ENCODE measurements at regions not wholly inside any gene's neighbourhood (a gene's known extent, or its start where the extent isn't known, plus 50 kb on each side); places are given as distances from the start of the nearest gene placed in this dataset.

GRCh38 chr6:95496769-95497426 is 80.4 kb upstream of the MANEA start:
- no peak overlapping the region for H3K27ac ChIP-seq (ENCODE audit: low read depth)
- Mint-ChIP-seq H3K4me1 (peaks cover 2% of the 10 kb centered on the region; the same call in 1 of the 3 replicates), H3K4me3 (no peak overlapping the region), H3K27ac (no peak overlapping the region), H3K9me3 (peaks cover 10% of the 10 kb centered on the region; the same call in 2 of the 3 replicates), H3K36me3 (ENCODE audit: low read depth) (peaks cover 7% of the 10 kb centered on the region; the same call in 2 of the 3 replicates), H3K27me3 (ENCODE audit: insufficient read depth, low read depth, poor library complexity) (no peaks in the 10 kb centered on the region)
- no peaks in the 10 kb centered on the region for H3K79me2 ChIP-seq (replicated peaks; ENCODE audit: insufficient read depth)
- H3K27me3 ChIP-seq (ENCODE audit: insufficient read depth) = no peaks in the 10 kb centered on the region
- H3K4me2 ChIP-seq = no peak overlapping the region
- H3K4me1 ChIP-seq (ENCODE audit: insufficient read depth) = no peaks in the 10 kb centered on the region
- no peak for DNase-seq (ENCODE audit: low spot score)
- H3K4me3 ChIP-seq = no peak overlapping the region
- no peak overlapping the region for H2AFZ ChIP-seq
- TF ChIP-seq, protein P1, sequence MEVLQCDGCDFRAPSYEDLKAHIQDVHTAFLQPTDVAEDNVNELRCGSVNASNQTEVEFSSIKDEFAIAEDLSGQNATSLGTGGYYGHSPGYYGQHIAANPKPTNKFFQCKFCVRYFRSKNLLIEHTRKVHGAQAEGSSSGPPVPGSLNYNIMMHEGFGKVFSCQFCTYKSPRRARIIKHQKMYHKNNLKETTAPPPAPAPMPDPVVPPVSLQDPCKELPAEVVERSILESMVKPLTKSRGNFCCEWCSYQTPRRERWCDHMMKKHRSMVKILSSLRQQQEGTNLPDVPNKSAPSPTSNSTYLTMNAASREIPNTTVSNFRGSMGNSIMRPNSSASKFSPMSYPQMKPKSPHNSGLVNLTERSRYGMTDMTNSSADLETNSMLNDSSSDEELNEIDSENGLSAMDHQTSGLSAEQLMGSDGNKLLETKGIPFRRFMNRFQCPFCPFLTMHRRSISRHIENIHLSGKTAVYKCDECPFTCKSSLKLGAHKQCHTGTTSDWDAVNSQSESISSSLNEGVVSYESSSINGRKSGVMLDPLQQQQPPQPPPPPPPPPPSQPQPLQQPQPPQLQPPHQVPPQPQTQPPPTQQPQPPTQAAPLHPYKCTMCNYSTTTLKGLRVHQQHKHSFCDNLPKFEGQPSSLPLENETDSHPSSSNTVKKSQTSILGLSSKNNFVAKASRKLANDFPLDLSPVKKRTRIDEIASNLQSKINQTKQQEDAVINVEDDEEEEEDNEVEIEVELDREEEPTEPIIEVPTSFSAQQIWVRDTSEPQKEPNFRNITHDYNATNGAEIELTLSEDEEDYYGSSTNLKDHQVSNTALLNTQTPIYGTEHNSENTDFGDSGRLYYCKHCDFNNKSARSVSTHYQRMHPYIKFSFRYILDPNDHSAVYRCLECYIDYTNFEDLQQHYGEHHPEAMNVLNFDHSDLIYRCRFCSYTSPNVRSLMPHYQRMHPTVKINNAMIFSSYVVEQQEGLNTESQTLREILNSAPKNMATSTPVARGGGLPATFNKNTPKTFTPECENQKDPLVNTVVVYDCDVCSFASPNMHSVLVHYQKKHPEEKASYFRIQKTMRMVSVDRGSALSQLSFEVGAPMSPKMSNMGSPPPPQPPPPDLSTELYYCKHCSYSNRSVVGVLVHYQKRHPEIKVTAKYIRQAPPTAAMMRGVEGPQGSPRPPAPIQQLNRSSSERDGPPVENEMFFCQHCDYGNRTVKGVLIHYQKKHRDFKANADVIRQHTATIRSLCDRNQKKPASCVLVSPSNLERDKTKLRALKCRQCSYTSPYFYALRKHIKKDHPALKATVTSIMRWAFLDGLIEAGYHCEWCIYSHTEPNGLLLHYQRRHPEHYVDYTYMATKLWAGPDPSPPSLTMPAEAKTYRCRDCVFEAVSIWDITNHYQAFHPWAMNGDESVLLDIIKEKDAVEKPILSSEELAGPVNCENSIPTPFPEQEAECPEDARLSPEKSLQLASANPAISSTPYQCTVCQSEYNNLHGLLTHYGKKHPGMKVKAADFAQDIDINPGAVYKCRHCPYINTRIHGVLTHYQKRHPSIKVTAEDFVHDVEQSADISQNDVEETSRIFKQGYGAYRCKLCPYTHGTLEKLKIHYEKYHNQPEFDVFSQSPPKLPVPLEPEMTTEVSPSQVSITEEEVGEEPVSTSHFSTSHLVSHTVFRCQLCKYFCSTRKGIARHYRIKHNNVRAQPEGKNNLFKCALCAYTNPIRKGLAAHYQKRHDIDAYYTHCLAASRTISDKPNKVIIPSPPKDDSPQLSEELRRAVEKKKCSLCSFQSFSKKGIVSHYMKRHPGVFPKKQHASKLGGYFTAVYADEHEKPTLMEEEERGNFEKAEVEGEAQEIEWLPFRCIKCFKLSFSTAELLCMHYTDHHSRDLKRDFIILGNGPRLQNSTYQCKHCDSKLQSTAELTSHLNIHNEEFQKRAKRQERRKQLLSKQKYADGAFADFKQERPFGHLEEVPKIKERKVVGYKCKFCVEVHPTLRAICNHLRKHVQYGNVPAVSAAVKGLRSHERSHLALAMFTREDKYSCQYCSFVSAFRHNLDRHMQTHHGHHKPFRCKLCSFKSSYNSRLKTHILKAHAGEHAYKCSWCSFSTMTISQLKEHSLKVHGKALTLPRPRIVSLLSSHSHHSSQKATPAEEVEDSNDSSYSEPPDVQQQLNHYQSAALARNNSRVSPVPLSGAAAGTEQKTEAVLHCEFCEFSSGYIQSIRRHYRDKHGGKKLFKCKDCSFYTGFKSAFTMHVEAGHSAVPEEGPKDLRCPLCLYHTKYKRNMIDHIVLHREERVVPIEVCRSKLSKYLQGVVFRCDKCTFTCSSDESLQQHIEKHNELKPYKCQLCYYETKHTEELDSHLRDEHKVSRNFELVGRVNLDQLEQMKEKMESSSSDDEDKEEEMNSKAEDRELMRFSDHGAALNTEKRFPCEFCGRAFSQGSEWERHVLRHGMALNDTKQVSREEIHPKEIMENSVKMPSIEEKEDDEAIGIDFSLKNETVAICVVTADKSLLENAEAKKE (CRISPR knock-in tag; IDR thresholded peaks at IDR 0.05) = no peak
- TF ChIP-seq, protein P2, sequence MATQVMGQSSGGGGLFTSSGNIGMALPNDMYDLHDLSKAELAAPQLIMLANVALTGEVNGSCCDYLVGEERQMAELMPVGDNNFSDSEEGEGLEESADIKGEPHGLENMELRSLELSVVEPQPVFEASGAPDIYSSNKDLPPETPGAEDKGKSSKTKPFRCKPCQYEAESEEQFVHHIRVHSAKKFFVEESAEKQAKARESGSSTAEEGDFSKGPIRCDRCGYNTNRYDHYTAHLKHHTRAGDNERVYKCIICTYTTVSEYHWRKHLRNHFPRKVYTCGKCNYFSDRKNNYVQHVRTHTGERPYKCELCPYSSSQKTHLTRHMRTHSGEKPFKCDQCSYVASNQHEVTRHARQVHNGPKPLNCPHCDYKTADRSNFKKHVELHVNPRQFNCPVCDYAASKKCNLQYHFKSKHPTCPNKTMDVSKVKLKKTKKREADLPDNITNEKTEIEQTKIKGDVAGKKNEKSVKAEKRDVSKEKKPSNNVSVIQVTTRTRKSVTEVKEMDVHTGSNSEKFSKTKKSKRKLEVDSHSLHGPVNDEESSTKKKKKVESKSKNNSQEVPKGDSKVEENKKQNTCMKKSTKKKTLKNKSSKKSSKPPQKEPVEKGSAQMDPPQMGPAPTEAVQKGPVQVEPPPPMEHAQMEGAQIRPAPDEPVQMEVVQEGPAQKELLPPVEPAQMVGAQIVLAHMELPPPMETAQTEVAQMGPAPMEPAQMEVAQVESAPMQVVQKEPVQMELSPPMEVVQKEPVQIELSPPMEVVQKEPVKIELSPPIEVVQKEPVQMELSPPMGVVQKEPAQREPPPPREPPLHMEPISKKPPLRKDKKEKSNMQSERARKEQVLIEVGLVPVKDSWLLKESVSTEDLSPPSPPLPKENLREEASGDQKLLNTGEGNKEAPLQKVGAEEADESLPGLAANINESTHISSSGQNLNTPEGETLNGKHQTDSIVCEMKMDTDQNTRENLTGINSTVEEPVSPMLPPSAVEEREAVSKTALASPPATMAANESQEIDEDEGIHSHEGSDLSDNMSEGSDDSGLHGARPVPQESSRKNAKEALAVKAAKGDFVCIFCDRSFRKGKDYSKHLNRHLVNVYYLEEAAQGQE (IDR thresholded peaks at IDR 0.05; ENCODE audit: unreplicated experiment) = no peak
- peaks cover 4% of the 10 kb centered on the region; the same call in 1 of the 2 replicates for H3K9me2 ChIP-seq (ENCODE audit: insufficient read depth)
- H3F3A ChIP-seq (replicated peaks; ENCODE audit: low read depth) = no peaks in the 10 kb centered on the region
- H3K36me3 ChIP-seq (ENCODE audit: insufficient read depth) = no peaks in the 10 kb centered on the region
- no peaks in the 10 kb centered on the region for H4K20me1 ChIP-seq (replicated peaks; ENCODE audit: insufficient read depth)
- ATAC-seq = no peak

Measured in GM23338 (cell line).